ENCODE measurements at regions not wholly inside any gene's neighbourhood (a gene's known extent, or its start where the extent isn't known, plus 50 kb on each side); places are given as distances from the start of the nearest gene placed in this dataset.

DNA sequence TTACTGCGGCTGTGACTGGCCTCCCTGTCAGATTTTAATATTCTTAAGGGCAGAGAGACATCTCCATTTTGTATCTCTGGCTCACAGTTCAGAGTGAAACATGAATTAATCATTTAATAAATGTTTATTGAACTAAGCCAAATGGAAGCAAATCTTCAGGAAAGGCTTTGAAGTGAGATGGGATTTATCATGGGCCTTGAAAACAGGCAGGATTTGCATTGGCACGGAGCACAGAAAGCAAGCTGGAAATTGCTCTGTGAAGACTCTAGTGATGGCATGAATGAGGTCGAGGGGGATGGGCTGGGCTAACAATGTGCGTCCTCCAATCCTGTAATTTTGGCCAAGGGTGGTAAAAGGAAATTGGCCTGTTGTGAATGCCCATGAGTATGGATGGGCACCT is 369.8 kb upstream of the SOX11 start:
- TF ChIP-seq TAF1 (IDR thresholded peaks at IDR 0.05; ENCODE audit: borderline replicate concordance, insufficient read depth, low read length) (no peak), FOXP2 (optimal IDR thresholded peaks at IDR 0.05; ENCODE audit: borderline replicate concordance, extremely low read depth, extremely low read length, insufficient read depth) (no peak), SIN3A (IDR thresholded peaks at IDR 0.05; ENCODE audit: borderline replicate concordance, insufficient read depth, low read length) (no peak), POLR2AphosphoS5 (IDR thresholded peaks at IDR 0.05; ENCODE audit: low read depth, low read length) (no peak)

- TF ChIP-seq, protein P1, sequence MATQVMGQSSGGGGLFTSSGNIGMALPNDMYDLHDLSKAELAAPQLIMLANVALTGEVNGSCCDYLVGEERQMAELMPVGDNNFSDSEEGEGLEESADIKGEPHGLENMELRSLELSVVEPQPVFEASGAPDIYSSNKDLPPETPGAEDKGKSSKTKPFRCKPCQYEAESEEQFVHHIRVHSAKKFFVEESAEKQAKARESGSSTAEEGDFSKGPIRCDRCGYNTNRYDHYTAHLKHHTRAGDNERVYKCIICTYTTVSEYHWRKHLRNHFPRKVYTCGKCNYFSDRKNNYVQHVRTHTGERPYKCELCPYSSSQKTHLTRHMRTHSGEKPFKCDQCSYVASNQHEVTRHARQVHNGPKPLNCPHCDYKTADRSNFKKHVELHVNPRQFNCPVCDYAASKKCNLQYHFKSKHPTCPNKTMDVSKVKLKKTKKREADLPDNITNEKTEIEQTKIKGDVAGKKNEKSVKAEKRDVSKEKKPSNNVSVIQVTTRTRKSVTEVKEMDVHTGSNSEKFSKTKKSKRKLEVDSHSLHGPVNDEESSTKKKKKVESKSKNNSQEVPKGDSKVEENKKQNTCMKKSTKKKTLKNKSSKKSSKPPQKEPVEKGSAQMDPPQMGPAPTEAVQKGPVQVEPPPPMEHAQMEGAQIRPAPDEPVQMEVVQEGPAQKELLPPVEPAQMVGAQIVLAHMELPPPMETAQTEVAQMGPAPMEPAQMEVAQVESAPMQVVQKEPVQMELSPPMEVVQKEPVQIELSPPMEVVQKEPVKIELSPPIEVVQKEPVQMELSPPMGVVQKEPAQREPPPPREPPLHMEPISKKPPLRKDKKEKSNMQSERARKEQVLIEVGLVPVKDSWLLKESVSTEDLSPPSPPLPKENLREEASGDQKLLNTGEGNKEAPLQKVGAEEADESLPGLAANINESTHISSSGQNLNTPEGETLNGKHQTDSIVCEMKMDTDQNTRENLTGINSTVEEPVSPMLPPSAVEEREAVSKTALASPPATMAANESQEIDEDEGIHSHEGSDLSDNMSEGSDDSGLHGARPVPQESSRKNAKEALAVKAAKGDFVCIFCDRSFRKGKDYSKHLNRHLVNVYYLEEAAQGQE (IDR thresholded peaks at IDR 0.05; ENCODE audit: insufficient read depth in 1 of 2, low read depth in 2 of 2, low read length in 2 of 2) = no peak
- TF ChIP-seq TAF1 (IDR thresholded peaks at IDR 0.05; ENCODE audit: borderline replicate concordance, insufficient read depth, low read length) (no peak), POLR2AphosphoS5 (IDR thresholded peaks at IDR 0.05; ENCODE audit: low read depth, low read length) (no peak), SIN3A (IDR thresholded peaks at IDR 0.05; ENCODE audit: borderline replicate concordance, insufficient read depth, low read length) (no peak), FOXP2 (optimal IDR thresholded peaks at IDR 0.05; ENCODE audit: borderline replicate concordance, extremely low read depth, extremely low read length, insufficient read depth) (no peak)
Measured at GRCh38 chr2:5325523-5325922, 366.7 kb upstream of the SOX11 start.

DNA sequence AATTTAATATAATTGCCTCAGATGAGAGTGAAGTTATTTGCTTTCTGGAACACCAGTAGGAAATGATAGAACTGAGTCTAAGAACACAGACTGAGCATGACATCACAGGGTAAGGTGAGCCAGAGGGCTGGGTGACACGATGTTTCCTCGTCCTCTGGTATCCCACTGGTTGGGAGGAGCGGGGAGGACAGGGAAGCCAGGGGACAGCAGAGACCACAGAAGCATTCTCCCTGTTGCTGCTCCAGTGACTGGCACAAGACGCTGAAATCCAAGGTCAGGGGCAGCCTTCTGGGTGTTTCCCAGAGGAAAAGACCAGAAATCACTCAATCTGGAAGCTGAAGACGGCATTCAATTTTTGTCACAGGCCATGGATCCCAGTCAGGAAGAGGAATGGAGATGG is 363.4 kb upstream of the SOX11 start:
- TF ChIP-seq POLR2AphosphoS5 (IDR thresholded peaks at IDR 0.05; ENCODE audit: low read depth, low read length) = no peak
- no peak for TF ChIP-seq TAF1 (IDR thresholded peaks at IDR 0.05; ENCODE audit: borderline replicate concordance, insufficient read depth, low read length)
- no peak for TF ChIP-seq FOXP2 (optimal IDR thresholded peaks at IDR 0.05; ENCODE audit: borderline replicate concordance, extremely low read depth, extremely low read length, insufficient read depth)
- TF ChIP-seq, protein P1 (IDR thresholded peaks at IDR 0.05; ENCODE audit: insufficient read depth in 1 of 2, low read depth in 2 of 2, low read length in 2 of 2) = no peak

DNA sequence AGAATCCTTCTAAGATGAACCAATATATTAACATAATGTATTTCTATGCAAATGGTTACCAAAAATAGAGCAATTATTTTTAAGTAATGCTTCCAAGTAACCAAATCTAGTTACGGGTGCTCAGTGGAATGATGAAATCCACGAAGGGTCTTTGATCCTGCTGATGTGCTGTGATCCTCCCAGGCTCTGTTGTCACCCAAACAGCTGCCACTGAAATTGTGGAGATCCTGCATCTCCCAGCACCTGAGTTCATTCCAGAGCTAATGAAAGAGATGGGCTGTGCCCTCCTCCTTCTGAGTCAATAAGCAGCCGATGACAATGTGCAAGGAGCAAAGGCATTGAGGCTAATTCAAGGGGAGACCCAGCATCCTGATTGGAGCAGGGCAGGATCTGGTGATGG is 362.4 kb upstream of the SOX11 start:
- TF ChIP-seq FOXP2 (optimal IDR thresholded peaks at IDR 0.05; ENCODE audit: borderline replicate concordance, extremely low read depth, extremely low read length, insufficient read depth) (no peak), TAF1 (IDR thresholded peaks at IDR 0.05; ENCODE audit: borderline replicate concordance, insufficient read depth, low read length) (no peak), SIN3A (IDR thresholded peaks at IDR 0.05; ENCODE audit: borderline replicate concordance, insufficient read depth, low read length) (no peak), POLR2AphosphoS5 (IDR thresholded peaks at IDR 0.05; ENCODE audit: low read depth, low read length) (no peak)
- TF ChIP-seq, protein P1 (IDR thresholded peaks at IDR 0.05; ENCODE audit: insufficient read depth in 1 of 2, low read depth in 2 of 2, low read length in 2 of 2) = no peak

- TF ChIP-seq FOXP2 (optimal IDR thresholded peaks at IDR 0.05; ENCODE audit: borderline replicate concordance, extremely low read depth, extremely low read length, insufficient read depth) (no peak), SIN3A (IDR thresholded peaks at IDR 0.05; ENCODE audit: borderline replicate concordance, insufficient read depth, low read length) (no peak), TAF1 (IDR thresholded peaks at IDR 0.05; ENCODE audit: borderline replicate concordance, insufficient read depth, low read length) (no peak)
- TF ChIP-seq, protein P1 (IDR thresholded peaks at IDR 0.05; ENCODE audit: insufficient read depth in 1 of 2, low read depth in 2 of 2, low read length in 2 of 2) = no peak
Measured at GRCh38 chr2:5330961-5331360, 361.2 kb upstream of the SOX11 start.
